ENCODE measurements at regions not wholly inside any gene's neighbourhood (a gene's known extent, or its start where the extent isn't known, plus 50 kb on each side); places are given as distances from the start of the nearest gene placed in this dataset.
"Not testable (repeated sequence)": the region's sequence is repeated elsewhere in the genome, so short reads cannot be mapped to it uniquely, and the experiment has no call there.

GRCh38 chr18:10148189-10148929 is 234.5 kb downstream of the VAPA start:
- Histone ChIP-seq H3K27me3 (ENCODE audit: control insufficient read depth in 1 of 2, insufficient read depth in 2 of 2, low read length in 2 of 2) (no peaks in the 10 kb centered on the region), H3K9me3 (ENCODE audit: control insufficient read depth in 1 of 2, insufficient read depth in 1 of 2, low read length in 2 of 2) (peaks cover 0 to 9% of the 10 kb centered on the region in 2 experiments), H3K36me3 (ENCODE audit: insufficient read depth, low read length) (no peaks in the 10 kb centered on the region), H3K4me3 (ENCODE audit: low read length) (no peak overlapping the region), H3K4me1 (ENCODE audit: insufficient read depth, low read length) (no peaks in the 10 kb centered on the region), H3K27ac (ENCODE audit: low read depth in 1 of 2, low read length in 2 of 2) (no peak overlapping the region)
- no peak for ATAC-seq (ENCODE audit: poor library complexity)
- Mint-ChIP-seq H3K36me3 (ENCODE audit: low read depth) (no peaks in the 10 kb centered on the region), H3K4me3 (no peak overlapping the region), H3K27ac (no peak overlapping the region), H3K9me3 (no peaks in the 10 kb centered on the region), H3K4me1 (ENCODE audit: low read depth) (no peaks in the 10 kb centered on the region), H3K27me3 (no peaks in the 10 kb centered on the region)
- no peak for TF ChIP-seq CTCF (IDR thresholded peaks at IDR 0.05)
- intact Hi-C loops (cut with DNase I, micrococcal nuclease), result no loop called here
- CTCF ChIA-PET, result no interaction called here
- DNase-seq, result no peak
- POLR2A ChIA-PET, result no interaction called here

GRCh38 chr18:10149768-10150556 is 236.1 kb downstream of the VAPA start:
- no peaks in the 10 kb centered on the region for H3K36me3 Mint-ChIP-seq (ENCODE audit: low read depth)
- no peak overlapping the region for H3K4me3 Mint-ChIP-seq
- no peak overlapping the region for H3K4me3 ChIP-seq (ENCODE audit: low read length)
- H3K27ac ChIP-seq (ENCODE audit: low read depth in 1 of 2, low read length in 2 of 2), result no peak overlapping the region
- intact Hi-C loops (cut with DNase I, micrococcal nuclease), result no loop called here
- H3K27ac Mint-ChIP-seq, result no peak overlapping the region
- no peaks in the 10 kb centered on the region for H3K36me3 ChIP-seq (ENCODE audit: insufficient read depth, low read length)
- no peaks in the 10 kb centered on the region for H3K4me1 Mint-ChIP-seq (ENCODE audit: low read depth)
- no peak for DNase-seq
- H3K27me3 Mint-ChIP-seq, result no peaks in the 10 kb centered on the region
- POLR2A ChIA-PET, result no interaction called here
- H3K4me1 ChIP-seq (ENCODE audit: insufficient read depth, low read length), result no peaks in the 10 kb centered on the region
- peaks cover 0 to 9% of the 10 kb centered on the region in 2 experiments for H3K9me3 ChIP-seq (ENCODE audit: control insufficient read depth in 1 of 2, insufficient read depth in 1 of 2, low read length in 2 of 2)
- TF ChIP-seq CTCF (IDR thresholded peaks at IDR 0.05), result no peak
- H3K27me3 ChIP-seq (ENCODE audit: control insufficient read depth in 1 of 2, insufficient read depth in 2 of 2, low read length in 2 of 2), result no peaks in the 10 kb centered on the region
- CTCF ChIA-PET, result no interaction called here
- H3K9me3 Mint-ChIP-seq, result no peaks in the 10 kb centered on the region
- ATAC-seq (ENCODE audit: poor library complexity), result no peak

GRCh38 chr18:10150576-10150975 is 236.8 kb downstream of the VAPA start:
- intact Hi-C loops (cut with DNase I, micrococcal nuclease); H3K4me1 ChIP-seq (ENCODE audit: insufficient read depth, low read length); H3K4me1 Mint-ChIP-seq (ENCODE audit: low read depth); H3K36me3 Mint-ChIP-seq (ENCODE audit: low read depth); H3K27ac ChIP-seq (ENCODE audit: low read depth in 1 of 2, low read length in 2 of 2); H3K27me3 ChIP-seq (ENCODE audit: control insufficient read depth in 1 of 2, insufficient read depth in 2 of 2, low read length in 2 of 2); H3K27ac Mint-ChIP-seq; H3K27me3 Mint-ChIP-seq; ATAC-seq (ENCODE audit: poor library complexity); H3K9me3 Mint-ChIP-seq; DNase-seq; H3K4me3 ChIP-seq (ENCODE audit: low read length); H3K4me3 Mint-ChIP-seq; H3K36me3 ChIP-seq (ENCODE audit: insufficient read depth, low read length); CTCF ChIA-PET; H3K9me3 ChIP-seq (ENCODE audit: control insufficient read depth in 1 of 2, insufficient read depth in 1 of 2, low read length in 2 of 2); POLR2A ChIA-PET: not testable (repeated sequence)
